OCI-LY1 (cell line): ENCODE measurements at regions not wholly inside any gene's neighbourhood (a gene's known extent, or its start where the extent isn't known, plus 50 kb on each side); places are given as distances from the start of the nearest gene placed in this dataset.

Source experiments
- H2AFZ ChIP-seq: fragments of 200-600 bp; sonication (generic), shearing (Covaris generic); 2 replicates; pipeline ENCODE4 v1.6.0; 2014; ENCODE audit warnings: antibody characterized with exemption, mild to moderate bottlenecking, low read length
- H3F3A ChIP-seq: fragments of 200-600 bp; sonication (generic), shearing (Covaris generic); 2 replicates; pipeline ENCODE4 v1.6.0; 2014; ENCODE audit warnings: mild to moderate bottlenecking, antibody characterized with exemption, low read length, moderate library complexity; ENCODE audit not compliant: insufficient read depth
- H3K27ac ChIP-seq: fragments of 200-600 bp; sonication (generic); 2 replicates; pipeline ENCODE4 v1.5.1; 2014; ENCODE audit warnings: low read length, mixed run types, mild to moderate bottlenecking, low read depth; ENCODE audit not compliant: poor library complexity, severe bottlenecking
- H3K27me3 ChIP-seq: fragments of 200-600 bp; sonication (generic); 2 replicates; pipeline ENCODE4 v1.6.0; 2014; ENCODE audit warnings: antibody characterized with exemption, mild to moderate bottlenecking, low read length, moderate library complexity; ENCODE audit not compliant: insufficient read depth
- H3K36me3 ChIP-seq: fragments of 200-600 bp; sonication (generic); 2 replicates; pipeline ENCODE4 v1.6.1; 2014; ENCODE audit warnings: mild to moderate bottlenecking, antibody characterized with exemption, low read length, moderate library complexity, mixed read lengths; ENCODE audit not compliant: insufficient read depth
- H3K4me1 ChIP-seq: fragments of 200-600 bp; sonication (generic); 2 replicates; pipeline ENCODE4 v1.5.1; 2014; ENCODE audit warnings: mild to moderate bottlenecking, low read length, moderate library complexity; ENCODE audit not compliant: insufficient read depth, severe bottlenecking
- H3K4me2 ChIP-seq: fragments of 200-600 bp; sonication (generic), shearing (Covaris generic); 2 replicates; pipeline ENCODE4 v1.6.1; 2014; ENCODE audit warnings: low read length
- H3K4me3 ChIP-seq: fragments of 200-600 bp; sonication (generic); 2 replicates; pipeline ENCODE4 v1.5.1; 2014; ENCODE audit warnings: low read length, low read depth, mild to moderate bottlenecking, mixed read lengths; ENCODE audit not compliant: poor library complexity, severe bottlenecking
- H3K79me2 ChIP-seq: fragments of 200-600 bp; shearing (Covaris generic); 2 replicates; pipeline ENCODE4 v1.6.1; 2016; ENCODE audit warnings: mixed run types, low read length, mixed read lengths; ENCODE audit not compliant: insufficient read depth
- H3K9ac ChIP-seq: fragments of 200-600 bp; sonication (generic), shearing (Covaris generic); 2 replicates; pipeline ENCODE4 v1.6.1; 2014; ENCODE audit warnings: mild to moderate bottlenecking, low read length, mixed read lengths
- H3K9me2 ChIP-seq: fragments of 200-600 bp; sonication (generic), shearing (Covaris generic); 2 replicates; pipeline ENCODE4 v1.6.1; 2014; ENCODE audit warnings: low read depth, mild to moderate bottlenecking, low read length, mixed read lengths
- H3K9me3 ChIP-seq: fragments of 200-600 bp; shearing (Covaris generic); 2 replicates; pipeline ENCODE4 v1.6.1; 2014; ENCODE audit warnings: low read length, mixed read lengths
- H4K20me1 ChIP-seq: fragments of 200-600 bp; sonication (generic), shearing (Covaris generic); 2 replicates; pipeline ENCODE4 v1.6.0; 2016; ENCODE audit warnings: mild to moderate bottlenecking, low read length; ENCODE audit not compliant: insufficient read depth
- EZH2 ChIP-seq: fragments of 200-600 bp; sonication (generic), shearing (Covaris generic); IDR thresholded peaks from 2 replicates; pipeline ENCODE4 v1.8.0; 2017; ENCODE audit warnings: borderline replicate concordance, mixed run types, mild to moderate bottlenecking, antibody characterized with exemption, low read length, moderate library complexity, mixed read lengths
- TF ChIP-seq, protein P1 (sequence below): fragments of 200-600 bp; sonication (generic), shearing (Covaris generic); IDR thresholded peaks from 2 replicates; pipeline ENCODE4 v1.5.1; 2017; ENCODE audit warnings: mild to moderate bottlenecking, antibody characterized with exemption, low read length, moderate library complexity, mixed read lengths

DNA sequence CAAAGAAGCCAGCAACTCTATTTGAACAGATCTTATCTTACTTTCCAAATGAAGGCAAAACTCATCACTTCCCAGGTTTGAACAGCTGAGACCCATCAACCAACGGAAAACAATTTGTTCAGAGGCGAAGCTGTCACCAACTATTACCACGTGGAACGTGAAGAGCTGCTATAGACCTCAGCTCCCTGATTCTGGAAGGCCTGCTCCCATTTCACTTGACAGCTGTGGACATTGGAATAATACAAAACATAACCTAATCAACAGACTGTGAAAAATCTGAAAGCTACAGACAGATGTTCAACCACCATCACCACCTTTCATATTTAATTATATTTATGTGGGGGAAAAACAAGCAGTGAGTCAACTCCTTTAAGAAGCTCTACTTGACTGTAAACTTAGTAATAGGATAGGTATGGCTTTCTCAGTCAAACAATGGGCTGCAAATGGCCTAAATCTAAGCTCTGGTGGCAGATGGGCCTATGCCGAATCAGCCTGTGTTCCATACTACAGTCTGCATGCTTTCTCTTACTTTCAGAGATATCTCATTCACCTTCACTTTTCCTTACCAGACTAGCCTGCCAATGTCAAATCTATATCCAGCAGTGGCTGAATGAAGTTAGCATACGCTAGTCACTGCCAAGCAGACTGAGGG lies 896.4 kb downstream of the TDRD15 start:
- Histone ChIP-seq H3F3A (no peaks in the 10 kb centered on the region), H3K9ac (no peak overlapping the region), H3K9me3 (no peaks in the 10 kb centered on the region), H4K20me1 (no peaks in the 10 kb centered on the region), H2AFZ (no peak overlapping the region), H3K79me2 (no peaks in the 10 kb centered on the region), H3K27me3 (no peaks in the 10 kb centered on the region), H3K36me3 (no peaks in the 10 kb centered on the region), H3K4me3 (no peak overlapping the region), H3K27ac (no peak overlapping the region), H3K9me2 (no peaks in the 10 kb centered on the region), H3K4me1 (no peaks in the 10 kb centered on the region), H3K4me2 (no peak overlapping the region)
- TF ChIP-seq EZH2: no peak
- TF ChIP-seq, protein P1, sequence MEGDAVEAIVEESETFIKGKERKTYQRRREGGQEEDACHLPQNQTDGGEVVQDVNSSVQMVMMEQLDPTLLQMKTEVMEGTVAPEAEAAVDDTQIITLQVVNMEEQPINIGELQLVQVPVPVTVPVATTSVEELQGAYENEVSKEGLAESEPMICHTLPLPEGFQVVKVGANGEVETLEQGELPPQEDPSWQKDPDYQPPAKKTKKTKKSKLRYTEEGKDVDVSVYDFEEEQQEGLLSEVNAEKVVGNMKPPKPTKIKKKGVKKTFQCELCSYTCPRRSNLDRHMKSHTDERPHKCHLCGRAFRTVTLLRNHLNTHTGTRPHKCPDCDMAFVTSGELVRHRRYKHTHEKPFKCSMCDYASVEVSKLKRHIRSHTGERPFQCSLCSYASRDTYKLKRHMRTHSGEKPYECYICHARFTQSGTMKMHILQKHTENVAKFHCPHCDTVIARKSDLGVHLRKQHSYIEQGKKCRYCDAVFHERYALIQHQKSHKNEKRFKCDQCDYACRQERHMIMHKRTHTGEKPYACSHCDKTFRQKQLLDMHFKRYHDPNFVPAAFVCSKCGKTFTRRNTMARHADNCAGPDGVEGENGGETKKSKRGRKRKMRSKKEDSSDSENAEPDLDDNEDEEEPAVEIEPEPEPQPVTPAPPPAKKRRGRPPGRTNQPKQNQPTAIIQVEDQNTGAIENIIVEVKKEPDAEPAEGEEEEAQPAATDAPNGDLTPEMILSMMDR: no peak

DNA sequence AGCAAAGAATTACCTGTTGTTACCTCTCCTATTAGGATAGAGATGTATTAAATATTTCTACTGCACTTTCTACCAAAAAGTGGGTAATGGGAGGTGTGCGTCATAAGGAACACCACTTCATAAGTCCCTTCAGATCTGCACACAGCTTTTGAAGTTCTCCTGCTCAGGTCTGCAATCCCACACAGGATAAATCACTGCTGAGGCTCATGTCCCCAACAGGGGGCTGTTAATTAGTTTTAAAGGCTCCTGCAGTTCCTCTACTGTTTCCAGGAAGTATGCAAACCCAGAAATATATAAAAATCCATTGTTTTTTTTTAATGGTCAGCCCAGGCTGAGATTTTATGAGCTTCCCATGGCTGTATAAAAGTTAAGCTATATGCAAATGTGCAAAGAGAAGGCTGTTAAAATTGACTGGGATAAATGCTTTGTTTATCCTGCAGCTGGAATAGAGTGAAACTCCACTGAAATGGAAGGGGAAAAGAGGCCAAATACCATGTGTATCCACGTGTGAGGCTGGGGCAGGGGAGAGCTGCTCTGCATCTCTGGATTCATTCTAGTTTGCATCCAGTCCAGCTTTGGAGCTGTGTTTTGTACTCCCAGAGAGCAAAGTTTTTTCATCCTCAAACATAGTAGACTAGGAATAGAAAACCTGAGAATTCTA lies 903.7 kb downstream of the TDRD15 start:
- Histone ChIP-seq H3K4me3 (no peak overlapping the region), H3K36me3 (no peaks in the 10 kb centered on the region), H3K27ac (no peak overlapping the region), H3K9ac (no peak overlapping the region), H3K9me2 (no peaks in the 10 kb centered on the region), H3K79me2 (no peaks in the 10 kb centered on the region), H2AFZ (no peak overlapping the region), H3K4me1 (no peaks in the 10 kb centered on the region), H3K27me3 (no peaks in the 10 kb centered on the region), H3K4me2 (no peak overlapping the region), H3K9me3 (no peaks in the 10 kb centered on the region), H4K20me1 (no peaks in the 10 kb centered on the region), H3F3A (no peaks in the 10 kb centered on the region)
- TF ChIP-seq EZH2: no peak
- TF ChIP-seq, protein P1: no peak

DNA sequence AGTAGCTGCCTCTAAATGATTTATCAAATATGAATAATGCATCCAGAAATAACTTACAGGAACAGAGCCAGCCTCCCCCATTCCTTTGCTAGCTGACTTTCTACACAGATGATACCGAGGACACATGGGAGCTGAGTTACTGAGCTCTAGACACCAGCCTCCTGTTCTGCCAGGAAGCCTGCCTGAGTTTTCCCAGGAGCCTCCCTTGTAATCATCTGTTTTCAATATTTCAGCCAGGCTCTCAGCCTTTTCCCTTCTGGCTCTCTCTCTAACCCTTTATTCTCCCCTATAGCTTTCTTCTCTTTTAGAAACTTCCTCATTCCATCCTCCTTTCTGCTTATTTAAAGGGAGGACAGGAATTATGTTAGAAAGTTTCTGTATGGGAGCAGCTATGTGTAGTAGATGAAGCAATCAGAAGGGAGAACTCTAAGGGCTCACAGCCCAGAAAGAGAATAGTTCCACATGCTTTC lies 911.6 kb downstream of the TDRD15 start:
- H3F3A ChIP-seq: no peaks in the 10 kb centered on the region
- TF ChIP-seq, protein P1: no peak
- TF ChIP-seq EZH2: no peak

More for the DNA sequence above, 911.6 kb downstream of the TDRD15 start:
- Histone ChIP-seq H3K4me1 (no peaks in the 10 kb centered on the region), H3K79me2 (no peaks in the 10 kb centered on the region), H3K9ac (no peak overlapping the region), H3K27me3 (no peaks in the 10 kb centered on the region), H3K9me3 (no peaks in the 10 kb centered on the region), H2AFZ (no peak overlapping the region), H4K20me1 (no peaks in the 10 kb centered on the region), H3K27ac (no peak overlapping the region), H3K9me2 (no peaks in the 10 kb centered on the region), H3K4me2 (no peak overlapping the region), H3K36me3 (no peaks in the 10 kb centered on the region), H3K4me3 (no peak overlapping the region)
